ENCODE measurements at regions not wholly inside any gene's neighbourhood (a gene's known extent, or its start where the extent isn't known, plus 50 kb on each side); places are given as distances from the start of the nearest gene placed in this dataset.

DNA sequence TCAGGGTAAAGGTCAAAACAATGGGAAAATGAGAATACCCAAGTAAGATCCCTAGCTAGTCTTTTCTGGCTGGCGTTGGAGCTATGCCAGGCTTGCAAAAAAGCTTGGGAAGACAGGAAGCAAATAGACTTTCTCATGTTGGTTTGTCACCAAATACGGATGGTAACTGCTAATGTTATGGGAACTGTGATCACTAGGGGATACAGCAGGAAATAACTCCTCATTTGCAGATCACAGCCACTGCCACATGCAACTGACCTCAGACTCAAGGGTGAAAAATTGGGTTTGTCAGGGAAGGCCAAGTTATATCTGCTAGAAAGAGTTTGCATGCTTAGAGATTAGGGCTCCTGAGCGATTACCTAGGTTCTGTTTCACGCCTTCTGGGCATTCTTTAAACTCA is 162.9 kb downstream of the NHLRC3 start:
- no peaks in the 10 kb centered on the region for H3K9me3 ChIP-seq (ENCODE audit: control insufficient read depth in 2 of 2, low read length in 2 of 2)
- no peaks in the 10 kb centered on the region for H3K27me3 ChIP-seq (ENCODE audit: control insufficient read depth in 2 of 2, insufficient read depth in 2 of 2, low read length in 2 of 2)
- H3K4me1 ChIP-seq (ENCODE audit: control insufficient read depth in 2 of 2, insufficient read depth in 2 of 2, low read length in 2 of 2) = no peaks in the 10 kb centered on the region
- no peaks in the 10 kb centered on the region for H3K36me3 ChIP-seq (ENCODE audit: control insufficient read depth in 2 of 2, insufficient read depth in 2 of 2, low read length in 2 of 2)
- no peak overlapping the region for H3K4me3 ChIP-seq (ENCODE audit: low read length in 2 of 2)
- no peak overlapping the region for H3K9ac ChIP-seq (ENCODE audit: low read depth in 1 of 2, low read length in 2 of 2)
- no peak overlapping the region for H3K27ac ChIP-seq (ENCODE audit: low read depth in 2 of 2, low read length in 2 of 2)

DNA sequence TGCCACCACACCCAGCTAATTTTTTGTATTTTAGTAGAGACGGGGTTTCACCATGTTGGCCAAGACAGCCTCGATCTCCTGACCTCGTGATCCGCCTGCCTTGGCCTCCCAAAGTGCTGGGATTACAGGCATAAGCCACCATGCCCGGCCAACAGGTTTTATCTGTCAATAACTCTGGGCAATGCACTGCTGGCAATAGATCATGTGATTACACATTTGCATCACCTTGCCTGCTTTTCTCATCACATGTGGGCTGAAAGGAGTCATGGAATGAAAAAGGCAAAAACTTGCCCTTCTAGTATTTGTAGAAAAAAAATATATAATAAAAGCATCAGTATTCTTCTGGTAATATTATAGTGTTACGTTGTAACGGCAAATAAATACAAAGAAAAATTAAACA is 164.5 kb downstream of the NHLRC3 start:
- no peaks in the 10 kb centered on the region for H3K4me1 ChIP-seq (ENCODE audit: control insufficient read depth in 2 of 2, insufficient read depth in 2 of 2, low read length in 2 of 2)
- H3K4me3 ChIP-seq (ENCODE audit: low read length in 2 of 2) = no peak overlapping the region
- no peaks in the 10 kb centered on the region for H3K9me3 ChIP-seq (ENCODE audit: control insufficient read depth in 2 of 2, low read length in 2 of 2)
- no peak overlapping the region for H3K9ac ChIP-seq (ENCODE audit: low read depth in 1 of 2, low read length in 2 of 2)
- no peak overlapping the region for H3K27ac ChIP-seq (ENCODE audit: low read depth in 2 of 2, low read length in 2 of 2)
- no peaks in the 10 kb centered on the region for H3K27me3 ChIP-seq (ENCODE audit: control insufficient read depth in 2 of 2, insufficient read depth in 2 of 2, low read length in 2 of 2)
- no peaks in the 10 kb centered on the region for H3K36me3 ChIP-seq (ENCODE audit: control insufficient read depth in 2 of 2, insufficient read depth in 2 of 2, low read length in 2 of 2)

DNA sequence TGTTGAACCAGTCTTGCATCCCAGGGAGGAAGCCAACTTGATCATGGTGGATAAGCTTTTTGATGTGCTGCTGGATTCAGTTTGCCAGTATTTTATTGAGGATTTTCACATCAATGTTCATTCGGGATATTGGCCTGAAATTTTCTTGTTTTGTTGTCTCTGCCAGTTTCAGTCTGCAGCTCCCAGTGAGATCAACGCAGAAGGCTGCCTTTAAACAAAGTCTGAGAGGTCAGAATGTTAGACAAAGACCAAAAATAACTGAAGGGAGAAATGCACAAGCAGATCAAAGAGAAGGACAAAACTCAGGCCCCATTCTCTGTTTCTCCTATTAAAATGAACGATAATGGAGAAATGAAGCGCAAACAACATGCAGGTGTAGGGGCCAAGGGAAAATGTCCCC is 170.4 kb downstream of the NHLRC3 start:
- no peaks in the 10 kb centered on the region for H3K36me3 ChIP-seq (ENCODE audit: control insufficient read depth in 2 of 2, insufficient read depth in 2 of 2, low read length in 2 of 2)
- H3K9me3 ChIP-seq (ENCODE audit: control insufficient read depth in 2 of 2, low read length in 2 of 2) = no peaks in the 10 kb centered on the region
- H3K4me1 ChIP-seq (ENCODE audit: control insufficient read depth in 2 of 2, insufficient read depth in 2 of 2, low read length in 2 of 2) = no peaks in the 10 kb centered on the region
- no peaks in the 10 kb centered on the region for H3K27me3 ChIP-seq (ENCODE audit: control insufficient read depth in 2 of 2, insufficient read depth in 2 of 2, low read length in 2 of 2)
- no peak overlapping the region for H3K27ac ChIP-seq (ENCODE audit: low read depth in 2 of 2, low read length in 2 of 2)
- no peak overlapping the region for H3K9ac ChIP-seq (ENCODE audit: low read depth in 1 of 2, low read length in 2 of 2)
- H3K4me3 ChIP-seq (ENCODE audit: low read length in 2 of 2) = no peak overlapping the region

DNA sequence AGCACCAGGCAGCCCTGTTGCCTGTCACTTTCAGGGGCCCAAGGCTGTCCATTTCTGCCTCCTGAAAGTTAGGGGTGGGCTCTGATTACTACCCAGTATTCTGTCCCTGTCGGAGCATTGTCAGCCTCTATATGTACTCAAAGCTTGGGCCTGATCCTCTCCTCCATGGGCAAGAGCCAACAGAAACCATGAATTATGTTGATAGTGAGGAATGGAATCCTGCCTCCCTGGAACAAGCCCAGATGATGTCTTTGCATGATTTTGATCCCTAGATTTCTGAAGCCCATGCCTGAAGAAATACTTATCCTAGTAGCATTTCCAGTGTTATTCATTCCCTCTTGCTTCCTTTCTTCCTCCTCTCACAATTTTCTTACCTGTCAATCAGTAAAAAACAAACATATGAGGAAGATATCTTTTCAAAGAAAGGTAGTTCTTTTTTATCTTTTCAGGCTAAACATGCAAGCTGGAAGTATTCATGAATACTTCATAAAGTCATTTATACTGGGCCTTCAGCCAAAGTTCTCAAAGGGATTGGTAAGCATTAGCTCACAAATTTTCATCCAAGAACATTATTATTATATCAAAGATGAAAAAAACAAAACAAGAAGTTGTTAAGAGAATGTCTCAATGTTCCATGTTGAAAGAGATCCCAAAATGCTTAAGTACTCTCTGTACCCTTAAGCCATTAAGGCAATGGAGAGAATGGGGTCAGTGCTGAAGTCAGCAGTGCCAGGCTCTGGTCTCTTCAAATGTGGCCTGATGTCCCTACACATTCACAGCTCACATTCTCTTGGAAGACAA is 171.7 kb downstream of the NHLRC3 start:
- no peaks in the 10 kb centered on the region for H3K4me1 ChIP-seq (ENCODE audit: control insufficient read depth in 2 of 2, insufficient read depth in 2 of 2, low read length in 2 of 2)
- no peaks in the 10 kb centered on the region for H3K36me3 ChIP-seq (ENCODE audit: control insufficient read depth in 2 of 2, insufficient read depth in 2 of 2, low read length in 2 of 2)
- H3K27ac ChIP-seq (ENCODE audit: low read depth in 2 of 2, low read length in 2 of 2) = peak overlapping the region in 1 of 2 donors; percentile 18
- H3K9ac ChIP-seq (ENCODE audit: low read depth in 1 of 2, low read length in 2 of 2) = no peak overlapping the region
- no peaks in the 10 kb centered on the region for H3K9me3 ChIP-seq (ENCODE audit: control insufficient read depth in 2 of 2, low read length in 2 of 2)
- no peaks in the 10 kb centered on the region for H3K27me3 ChIP-seq (ENCODE audit: control insufficient read depth in 2 of 2, insufficient read depth in 2 of 2, low read length in 2 of 2)
- H3K4me3 ChIP-seq (ENCODE audit: low read length in 2 of 2) = no peak overlapping the region

DNA sequence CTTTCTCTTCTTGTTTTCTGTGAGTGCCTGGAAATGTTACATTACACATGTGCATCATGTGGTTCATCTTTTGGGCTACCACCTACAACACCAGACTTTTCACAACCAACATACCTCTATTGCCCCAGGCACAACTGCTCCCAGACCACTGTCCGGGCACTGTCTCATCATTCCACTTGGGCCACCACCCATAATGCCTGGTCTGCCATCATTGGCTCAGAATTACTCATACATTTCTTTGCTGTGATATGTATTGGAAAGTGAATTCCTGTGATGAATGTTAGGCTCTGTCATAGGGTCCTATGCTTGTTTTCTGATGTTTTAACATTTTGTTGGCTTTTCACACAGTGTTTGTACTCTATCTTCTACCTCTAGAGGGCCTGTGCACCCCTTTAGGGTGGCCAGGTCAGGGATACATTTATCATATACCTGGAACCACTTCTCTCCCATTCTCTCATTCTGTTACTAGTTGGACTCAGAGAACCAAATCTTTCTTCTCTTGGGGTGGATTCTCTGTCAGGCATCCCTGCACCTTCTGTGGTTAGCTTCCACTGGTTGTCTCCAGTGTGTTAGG is 172.8 kb downstream of the NHLRC3 start:
- Histone ChIP-seq H3K9me3 (ENCODE audit: control insufficient read depth in 2 of 2, low read length in 2 of 2) (no peaks in the 10 kb centered on the region), H3K27me3 (ENCODE audit: control insufficient read depth in 2 of 2, insufficient read depth in 2 of 2, low read length in 2 of 2) (no peaks in the 10 kb centered on the region), H3K9ac (ENCODE audit: low read depth in 1 of 2, low read length in 2 of 2) (no peak overlapping the region), H3K36me3 (ENCODE audit: control insufficient read depth in 2 of 2, insufficient read depth in 2 of 2, low read length in 2 of 2) (no peaks in the 10 kb centered on the region), H3K27ac (ENCODE audit: low read depth in 2 of 2, low read length in 2 of 2) (no peak overlapping the region), H3K4me1 (ENCODE audit: control insufficient read depth in 2 of 2, insufficient read depth in 2 of 2, low read length in 2 of 2) (no peaks in the 10 kb centered on the region), H3K4me3 (ENCODE audit: low read length in 2 of 2) (no peak overlapping the region)

DNA sequence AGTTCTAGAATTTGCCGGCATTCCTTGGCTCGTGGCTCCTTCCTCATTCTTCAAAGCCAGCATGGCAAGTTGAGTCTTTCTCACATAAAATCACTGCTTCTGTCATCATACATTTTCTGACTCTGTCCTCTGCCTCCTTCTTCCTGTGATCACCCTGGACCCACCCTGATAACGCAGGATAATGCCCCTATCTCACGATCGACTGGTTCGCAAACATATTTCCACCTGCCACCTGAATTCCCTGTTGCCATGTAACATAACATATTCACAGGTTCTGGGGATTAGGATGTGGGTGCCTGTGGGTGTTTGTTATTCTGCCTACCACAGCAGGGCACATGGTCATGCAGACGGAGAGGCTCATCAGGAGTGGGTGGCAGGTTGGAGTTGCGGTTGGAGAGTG is 177.7 kb downstream of the NHLRC3 start:
- H3K4me1 ChIP-seq (ENCODE audit: control insufficient read depth in 2 of 2, insufficient read depth in 2 of 2, low read length in 2 of 2) = no peaks in the 10 kb centered on the region
- no peak overlapping the region for H3K4me3 ChIP-seq (ENCODE audit: low read length in 2 of 2)

DNA sequence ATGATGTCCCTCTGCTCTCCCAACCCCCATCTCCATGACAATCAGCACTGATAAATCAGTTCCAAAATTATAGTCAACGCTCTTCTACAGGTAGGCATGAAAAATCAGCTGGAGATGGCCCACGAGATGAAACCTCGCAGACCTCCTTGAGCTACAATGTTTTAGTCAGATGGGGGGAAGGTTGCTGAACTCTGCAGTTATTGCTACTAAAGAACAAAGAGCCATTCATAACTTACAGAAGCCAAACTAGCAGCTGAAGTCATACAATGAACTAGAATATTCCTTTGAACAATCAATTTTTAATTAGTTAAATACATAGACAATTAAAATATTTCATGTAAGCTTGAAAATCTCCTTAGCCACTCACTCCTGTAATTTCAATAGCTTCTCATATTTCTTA is 179.2 kb downstream of the NHLRC3 start:
- no peaks in the 10 kb centered on the region for H3K9me3 ChIP-seq (ENCODE audit: control insufficient read depth in 2 of 2, low read length in 2 of 2)
- no peak overlapping the region for H3K4me3 ChIP-seq (ENCODE audit: low read length in 2 of 2)
- no peak overlapping the region for H3K9ac ChIP-seq (ENCODE audit: low read depth in 1 of 2, low read length in 2 of 2)
- H3K27ac ChIP-seq (ENCODE audit: low read depth in 2 of 2, low read length in 2 of 2) = no peak overlapping the region
- no peaks in the 10 kb centered on the region for H3K36me3 ChIP-seq (ENCODE audit: control insufficient read depth in 2 of 2, insufficient read depth in 2 of 2, low read length in 2 of 2)
- no peaks in the 10 kb centered on the region for H3K27me3 ChIP-seq (ENCODE audit: control insufficient read depth in 2 of 2, insufficient read depth in 2 of 2, low read length in 2 of 2)
- H3K4me1 ChIP-seq (ENCODE audit: control insufficient read depth in 2 of 2, insufficient read depth in 2 of 2, low read length in 2 of 2) = no peaks in the 10 kb centered on the region

More for the DNA sequence above, 177.7 kb downstream of the NHLRC3 start:
- Histone ChIP-seq H3K9ac (ENCODE audit: low read depth in 1 of 2, low read length in 2 of 2) (no peak overlapping the region), H3K9me3 (ENCODE audit: control insufficient read depth in 2 of 2, low read length in 2 of 2) (no peaks in the 10 kb centered on the region), H3K36me3 (ENCODE audit: control insufficient read depth in 2 of 2, insufficient read depth in 2 of 2, low read length in 2 of 2) (no peaks in the 10 kb centered on the region), H3K27ac (ENCODE audit: low read depth in 2 of 2, low read length in 2 of 2) (no peak overlapping the region), H3K27me3 (ENCODE audit: control insufficient read depth in 2 of 2, insufficient read depth in 2 of 2, low read length in 2 of 2) (no peaks in the 10 kb centered on the region)

DNA sequence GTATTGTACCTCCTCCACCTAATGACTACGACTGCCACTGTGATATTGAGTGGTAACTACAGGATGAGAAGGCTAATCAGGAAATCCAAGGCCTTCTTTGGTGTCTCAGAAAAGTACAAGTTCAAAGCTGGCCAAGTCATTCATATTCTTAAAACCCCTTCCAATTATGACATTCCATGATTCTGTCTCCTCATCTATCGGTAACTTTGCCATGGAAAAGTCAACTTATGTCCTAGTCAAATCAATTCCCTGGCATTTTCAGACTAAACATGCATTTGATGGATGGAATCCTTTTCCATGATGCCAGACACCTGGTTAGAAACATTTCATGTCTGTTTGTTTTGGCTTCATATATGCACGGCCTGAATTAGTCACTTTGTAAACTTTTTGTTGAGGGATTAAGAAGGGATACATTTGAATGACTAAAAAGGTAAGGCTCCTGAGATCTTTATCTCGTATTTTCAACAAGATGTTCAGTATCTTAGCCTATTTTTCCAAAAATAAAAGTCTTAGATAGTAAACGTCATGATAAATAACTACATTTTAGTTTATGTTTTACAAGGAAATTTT is 186.5 kb downstream of the NHLRC3 start:
- Histone ChIP-seq H3K4me3 (ENCODE audit: low read length in 2 of 2) (no peak overlapping the region), H3K27ac (ENCODE audit: low read depth in 2 of 2, low read length in 2 of 2) (no peak overlapping the region), H3K27me3 (ENCODE audit: control insufficient read depth in 2 of 2, insufficient read depth in 2 of 2, low read length in 2 of 2) (no peaks in the 10 kb centered on the region), H3K9ac (ENCODE audit: low read depth in 1 of 2, low read length in 2 of 2) (no peak overlapping the region), H3K4me1 (ENCODE audit: control insufficient read depth in 2 of 2, insufficient read depth in 2 of 2, low read length in 2 of 2) (no peaks in the 10 kb centered on the region), H3K9me3 (ENCODE audit: control insufficient read depth in 2 of 2, low read length in 2 of 2) (no peaks in the 10 kb centered on the region), H3K36me3 (ENCODE audit: control insufficient read depth in 2 of 2, insufficient read depth in 2 of 2, low read length in 2 of 2) (no peaks in the 10 kb centered on the region)

DNA sequence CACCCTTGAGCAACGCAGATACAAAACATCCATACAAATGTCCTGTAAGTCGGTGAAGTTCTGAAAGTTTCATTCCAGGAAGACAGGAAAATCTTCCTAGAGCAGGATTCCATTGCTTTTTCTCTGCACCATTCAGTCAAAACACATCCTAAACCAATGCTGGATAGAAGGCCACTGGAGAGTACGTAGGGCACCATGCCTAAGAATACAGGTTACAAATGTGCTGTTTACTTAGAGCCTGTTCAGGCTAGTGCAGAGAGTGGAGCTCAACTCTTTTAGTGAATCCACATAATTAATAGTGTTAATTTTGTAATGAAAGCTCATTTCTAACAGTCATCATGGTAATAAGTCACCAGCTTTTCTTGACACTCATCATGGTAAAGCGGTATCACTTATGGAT is 187.6 kb downstream of the NHLRC3 start:
- H3K27ac ChIP-seq (ENCODE audit: low read depth in 2 of 2, low read length in 2 of 2) = no peak overlapping the region
- H3K36me3 ChIP-seq (ENCODE audit: control insufficient read depth in 2 of 2, insufficient read depth in 2 of 2, low read length in 2 of 2) = no peaks in the 10 kb centered on the region
- no peaks in the 10 kb centered on the region for H3K4me1 ChIP-seq (ENCODE audit: control insufficient read depth in 2 of 2, insufficient read depth in 2 of 2, low read length in 2 of 2)

DNA sequence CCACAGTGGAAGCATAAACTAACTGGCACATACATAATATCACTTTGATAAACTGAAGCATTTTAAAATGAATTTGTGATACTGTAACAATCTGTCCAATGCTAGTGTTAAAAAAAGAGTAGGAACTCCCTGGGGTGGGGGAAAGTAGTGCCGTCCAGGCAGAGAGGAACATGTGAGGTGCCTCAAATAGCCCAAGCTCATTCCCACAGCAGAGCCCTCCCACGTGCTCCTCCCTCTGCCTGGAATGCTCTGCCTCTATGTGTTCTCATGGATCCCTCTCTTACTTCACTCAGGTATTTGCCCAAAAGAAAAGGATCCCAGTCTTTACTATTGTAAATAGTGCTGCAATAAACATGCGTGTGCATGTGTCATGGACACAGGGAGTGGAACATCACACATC is 188.1 kb downstream of the NHLRC3 start:
- Histone ChIP-seq H3K27ac (ENCODE audit: low read depth in 2 of 2, low read length in 2 of 2) (no peak overlapping the region), H3K36me3 (ENCODE audit: control insufficient read depth in 2 of 2, insufficient read depth in 2 of 2, low read length in 2 of 2) (no peaks in the 10 kb centered on the region), H3K4me1 (ENCODE audit: control insufficient read depth in 2 of 2, insufficient read depth in 2 of 2, low read length in 2 of 2) (no peaks in the 10 kb centered on the region), H3K9me3 (ENCODE audit: control insufficient read depth in 2 of 2, low read length in 2 of 2) (no peaks in the 10 kb centered on the region), H3K4me3 (ENCODE audit: low read length in 2 of 2) (no peak overlapping the region), H3K9ac (ENCODE audit: low read depth in 1 of 2, low read length in 2 of 2) (no peak overlapping the region), H3K27me3 (ENCODE audit: control insufficient read depth in 2 of 2, insufficient read depth in 2 of 2, low read length in 2 of 2) (no peaks in the 10 kb centered on the region)

More for the DNA sequence above, 187.6 kb downstream of the NHLRC3 start:
- Histone ChIP-seq H3K9me3 (ENCODE audit: control insufficient read depth in 2 of 2, low read length in 2 of 2) (no peaks in the 10 kb centered on the region), H3K9ac (ENCODE audit: low read depth in 1 of 2, low read length in 2 of 2) (no peak overlapping the region), H3K27me3 (ENCODE audit: control insufficient read depth in 2 of 2, insufficient read depth in 2 of 2, low read length in 2 of 2) (no peaks in the 10 kb centered on the region), H3K4me3 (ENCODE audit: low read length in 2 of 2) (no peak overlapping the region)

All from mucosa of rectum (tissue), 2 donors.